H1 (cell line): ENCODE measurements at regions not wholly inside any gene's neighbourhood (a gene's known extent, or its start where the extent isn't known, plus 50 kb on each side); places are given as distances from the start of the nearest gene placed in this dataset.

Source experiments
- JUND ChIP-seq: IDR thresholded peaks from 2 replicates; pipeline ENCODE4 v1.6.1; 2011; ENCODE audit warnings: mild to moderate bottlenecking, improper control_type of control experiment, low read length
- KDM1A ChIP-seq: fragments of 200-600, 300-600 bp; sonication (generic); IDR thresholded peaks from 2 replicates; pipeline ENCODE4 v1.7.1; 2016; ENCODE audit warnings: mild to moderate bottlenecking, low read length, borderline replicate concordance
- POLR2AphosphoS5 ChIP-seq: IDR thresholded peaks from 2 replicates; pipeline ENCODE4 v1.6.1; 2011; ENCODE audit warnings: low read depth, low read length
- SIX5 ChIP-seq: IDR thresholded peaks from 2 replicates; pipeline ENCODE4 v1.6.1; 2011; ENCODE audit warnings: mild to moderate bottlenecking, low read depth, low read length
- ZNF274 ChIP-seq: IDR thresholded peaks from 2 replicates; pipeline ENCODE4 v1.7.0; 2012; ENCODE audit warnings: low read length, borderline replicate concordance; ENCODE audit errors: extremely low read depth
- TF ChIP-seq, protein P1 (sequence below), 3 experiments: IDR thresholded peaks; 1 replicate in 2 of 3; 2 replicates in 1 of 3; pipeline versions ENCODE4 v1.5.1 to v1.6.1; 2011; ENCODE audit warnings: low read length in 3 of 3, mild to moderate bottlenecking in 3 of 3, inconsistent platforms in 2 of 3, low read depth in 1 of 3, moderate library complexity in 1 of 3; ENCODE audit not compliant: insufficient read depth in 1 of 3; ENCODE audit errors: control extremely low read depth in 1 of 3

DNA sequence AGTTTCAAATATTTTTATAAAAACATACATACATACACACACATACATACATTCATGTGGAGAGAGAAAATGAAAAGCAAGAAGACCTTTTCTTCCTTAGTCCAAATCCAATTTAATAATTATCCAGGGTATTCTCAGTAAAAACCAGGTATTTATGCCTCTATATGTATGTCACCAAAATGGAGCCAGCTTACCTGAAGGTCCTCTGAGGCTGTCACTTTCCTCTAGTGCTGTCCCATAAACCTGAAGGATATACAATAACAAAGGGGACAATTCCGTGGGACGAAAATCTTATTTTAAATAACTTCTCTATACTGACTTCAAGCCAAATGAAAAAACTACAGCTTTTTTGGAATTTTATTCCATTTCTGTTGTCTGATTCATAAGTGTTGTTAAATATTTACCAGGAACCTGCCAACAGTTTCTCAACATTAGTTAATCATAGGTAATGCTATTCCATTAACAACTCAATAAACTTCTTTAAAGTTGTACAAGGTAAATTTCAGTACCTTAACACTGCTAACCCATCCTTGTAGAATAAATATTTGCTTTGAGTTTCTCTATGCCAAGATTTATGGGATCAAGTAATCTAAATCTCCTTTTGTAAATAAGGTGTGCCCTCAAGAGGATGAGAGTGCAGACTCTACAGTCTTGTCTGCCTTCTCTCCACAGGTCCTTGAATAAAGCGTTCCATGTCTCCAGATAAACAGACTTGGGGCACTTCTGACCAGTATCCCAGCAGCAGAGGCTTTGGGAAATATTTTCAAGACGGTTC lies 260.3 kb downstream of the AHR start:
- TF ChIP-seq, protein P1, sequence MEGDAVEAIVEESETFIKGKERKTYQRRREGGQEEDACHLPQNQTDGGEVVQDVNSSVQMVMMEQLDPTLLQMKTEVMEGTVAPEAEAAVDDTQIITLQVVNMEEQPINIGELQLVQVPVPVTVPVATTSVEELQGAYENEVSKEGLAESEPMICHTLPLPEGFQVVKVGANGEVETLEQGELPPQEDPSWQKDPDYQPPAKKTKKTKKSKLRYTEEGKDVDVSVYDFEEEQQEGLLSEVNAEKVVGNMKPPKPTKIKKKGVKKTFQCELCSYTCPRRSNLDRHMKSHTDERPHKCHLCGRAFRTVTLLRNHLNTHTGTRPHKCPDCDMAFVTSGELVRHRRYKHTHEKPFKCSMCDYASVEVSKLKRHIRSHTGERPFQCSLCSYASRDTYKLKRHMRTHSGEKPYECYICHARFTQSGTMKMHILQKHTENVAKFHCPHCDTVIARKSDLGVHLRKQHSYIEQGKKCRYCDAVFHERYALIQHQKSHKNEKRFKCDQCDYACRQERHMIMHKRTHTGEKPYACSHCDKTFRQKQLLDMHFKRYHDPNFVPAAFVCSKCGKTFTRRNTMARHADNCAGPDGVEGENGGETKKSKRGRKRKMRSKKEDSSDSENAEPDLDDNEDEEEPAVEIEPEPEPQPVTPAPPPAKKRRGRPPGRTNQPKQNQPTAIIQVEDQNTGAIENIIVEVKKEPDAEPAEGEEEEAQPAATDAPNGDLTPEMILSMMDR (IDR thresholded peaks at IDR 0.05; ENCODE audit: control extremely low read depth in 1 of 3, insufficient read depth in 1 of 3, low read depth in 1 of 3, low read length in 3 of 3), result no peak
- TF ChIP-seq KDM1A, result no peak
- no peak for TF ChIP-seq JUND
- no peak for TF ChIP-seq POLR2AphosphoS5
- no peak for TF ChIP-seq SIX5
- no peak for TF ChIP-seq ZNF274
